Gastroesophageal sphincter (tissue), 3 donors: ENCODE measurements at regions not wholly inside any gene's neighbourhood (a gene's known extent, or its start where the extent isn't known, plus 50 kb on each side); places are given as distances from the start of the nearest gene placed in this dataset.

Source experiments
- EP300 ChIP-seq: sonication (generic); formaldehyde crosslinking; IDR thresholded peaks from one replicate; pipeline ENCODE4 v1.6.1; 2017; ENCODE audit warnings: antibody characterized with exemption, mild to moderate bottlenecking
- POLR2A ChIP-seq, 2 donors: fragments of 450-650 bp; IDR thresholded peaks; one replicate each; pipeline ENCODE4 v1.6.1; 2017; ENCODE audit warnings: antibody characterized with exemption in 2 of 2, mild to moderate bottlenecking in 2 of 2, moderate library complexity in 1 of 2
- POLR2AphosphoS5 ChIP-seq: sonication (generic); formaldehyde crosslinking; IDR thresholded peaks from one replicate; pipeline ENCODE4 v1.6.1; 2017; ENCODE audit warnings: antibody characterized with exemption
- TF ChIP-seq, protein P1 (sequence below), 4 experiments: fragments of 200-600 bp in 2 of 4; fragments of 450-650 bp in 2 of 4; sonication (generic) in 1 of 4; IDR thresholded peaks; one replicate each; pipeline ENCODE4 v1.5.1; 2017 to 2019; ENCODE audit warnings: antibody characterized with exemption in 4 of 4, mild to moderate bottlenecking in 2 of 4, moderate library complexity in 2 of 4

DNA sequence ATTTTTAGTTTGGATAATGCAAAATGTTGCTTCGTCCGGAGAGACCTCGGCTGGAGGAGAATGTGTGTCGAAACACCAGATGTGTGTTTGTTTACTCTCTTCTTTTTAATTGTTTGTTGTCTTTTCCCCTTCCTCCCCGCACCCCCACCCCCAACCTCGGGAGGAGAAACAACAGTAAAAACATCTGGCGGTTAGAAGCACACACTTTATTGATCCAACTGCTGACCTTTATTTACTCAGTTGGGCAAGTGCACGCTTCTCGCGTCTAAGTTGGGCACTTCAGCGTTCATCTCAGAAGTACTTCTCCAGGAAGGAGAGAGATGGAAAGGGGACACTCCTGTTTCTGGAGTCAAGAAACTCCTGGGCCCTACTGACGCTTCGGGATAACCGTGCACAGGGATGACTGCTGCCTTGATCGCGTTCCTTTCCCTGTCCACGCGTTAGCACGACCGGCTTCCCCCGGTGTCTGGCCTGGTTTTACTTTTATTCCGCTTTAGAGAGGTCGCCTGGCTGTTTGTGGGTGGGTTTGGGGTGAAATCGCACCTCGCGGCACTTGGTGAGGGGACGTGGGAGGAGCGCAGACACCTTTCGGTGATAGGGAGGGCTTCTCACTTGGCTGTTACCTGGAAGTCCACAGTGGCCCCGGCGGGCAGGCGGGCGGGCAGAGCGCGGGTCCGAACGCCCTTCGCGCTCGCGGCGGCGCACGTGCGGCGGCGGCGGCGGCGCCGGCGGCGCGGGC, 168.3 kb upstream of the PPP1R3A start:
- TF ChIP-seq POLR2A (IDR thresholded peaks at IDR 0.05) (peak in 1 of 2 donors; percentile 16), POLR2AphosphoS5 (no peak), EP300 (no peak)
- TF ChIP-seq, protein P1, sequence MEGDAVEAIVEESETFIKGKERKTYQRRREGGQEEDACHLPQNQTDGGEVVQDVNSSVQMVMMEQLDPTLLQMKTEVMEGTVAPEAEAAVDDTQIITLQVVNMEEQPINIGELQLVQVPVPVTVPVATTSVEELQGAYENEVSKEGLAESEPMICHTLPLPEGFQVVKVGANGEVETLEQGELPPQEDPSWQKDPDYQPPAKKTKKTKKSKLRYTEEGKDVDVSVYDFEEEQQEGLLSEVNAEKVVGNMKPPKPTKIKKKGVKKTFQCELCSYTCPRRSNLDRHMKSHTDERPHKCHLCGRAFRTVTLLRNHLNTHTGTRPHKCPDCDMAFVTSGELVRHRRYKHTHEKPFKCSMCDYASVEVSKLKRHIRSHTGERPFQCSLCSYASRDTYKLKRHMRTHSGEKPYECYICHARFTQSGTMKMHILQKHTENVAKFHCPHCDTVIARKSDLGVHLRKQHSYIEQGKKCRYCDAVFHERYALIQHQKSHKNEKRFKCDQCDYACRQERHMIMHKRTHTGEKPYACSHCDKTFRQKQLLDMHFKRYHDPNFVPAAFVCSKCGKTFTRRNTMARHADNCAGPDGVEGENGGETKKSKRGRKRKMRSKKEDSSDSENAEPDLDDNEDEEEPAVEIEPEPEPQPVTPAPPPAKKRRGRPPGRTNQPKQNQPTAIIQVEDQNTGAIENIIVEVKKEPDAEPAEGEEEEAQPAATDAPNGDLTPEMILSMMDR (IDR thresholded peaks at IDR 0.05) = no peak
